GM21717 (cell line): ENCODE measurements at regions not wholly inside any gene's neighbourhood (a gene's known extent, or its start where the extent isn't known, plus 50 kb on each side); places are given as distances from the start of the nearest gene placed in this dataset.
A peak's percentile ranks its signal among the peaks of the same experiment; 100 is the strongest.
"Not testable (repeated sequence)": the region's sequence is repeated elsewhere in the genome, so short reads cannot be mapped to it uniquely, and the experiment has no call there.

Source experiments
- ATAC-seq: cut with Tn5 transposase; IDR thresholded peaks from one replicate; pipeline ENCODE4 v1.9.1; 2021; ENCODE audit warnings: mild to moderate bottlenecking, moderate library complexity; ENCODE audit not compliant: unreplicated experiment

DNA sequence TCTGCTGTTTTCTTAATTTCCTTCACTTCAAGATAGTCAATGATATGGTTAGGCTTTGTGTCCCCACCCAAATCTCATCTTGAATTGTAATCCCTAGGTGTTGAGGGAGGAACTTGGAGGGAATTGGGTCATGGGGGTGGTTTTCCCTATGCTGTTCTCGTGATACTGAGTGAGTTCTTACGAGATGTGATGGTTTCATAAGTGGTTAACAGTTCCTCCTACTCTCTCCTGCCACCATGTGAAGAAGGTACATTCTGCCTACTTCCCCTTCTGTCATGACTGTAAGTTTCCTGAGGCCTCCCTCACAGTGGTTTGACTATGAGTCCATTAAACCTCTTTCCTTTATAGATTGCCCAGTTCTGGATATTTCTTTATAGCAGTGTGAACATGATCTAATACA lies 74.0 kb upstream of the SAMSN1 start:
- no peak for ATAC-seq

DNA sequence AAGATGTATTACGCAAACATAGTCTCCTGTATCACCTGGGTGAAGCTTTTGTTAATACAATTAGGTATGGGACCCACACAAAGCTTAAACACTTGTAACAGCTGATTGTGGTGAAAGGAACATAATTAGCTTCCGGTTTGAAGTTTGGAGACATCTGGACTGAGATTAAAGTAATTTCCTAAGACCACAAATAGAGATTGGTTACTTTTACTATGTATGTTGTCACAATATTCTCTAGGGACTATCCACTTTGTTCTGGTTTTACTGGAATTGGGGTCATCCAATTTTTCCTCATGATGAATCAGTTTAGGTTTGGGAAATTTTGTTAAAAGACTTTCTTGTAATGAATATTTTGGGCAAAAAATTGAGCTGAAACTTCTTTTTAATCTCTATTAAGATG lies 71.8 kb upstream of the SAMSN1 start:
- ATAC-seq = no peak

DNA sequence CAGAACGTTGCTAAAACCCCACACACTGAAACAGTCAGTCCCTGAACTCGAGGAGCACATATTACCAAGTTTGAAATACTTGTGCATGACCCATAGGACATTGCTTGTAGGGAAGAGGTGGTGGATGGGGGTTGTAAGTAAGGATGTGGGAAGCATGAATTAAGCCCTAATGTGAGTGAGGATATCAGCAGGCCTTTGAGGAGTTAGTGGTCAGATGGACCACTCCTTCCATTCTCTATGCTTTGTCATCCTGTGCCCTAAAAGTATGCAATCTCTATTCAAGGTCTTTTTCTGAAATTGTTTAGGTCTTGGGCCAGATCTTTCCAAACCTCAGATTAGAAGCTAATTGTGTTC lies 70.9 kb upstream of the SAMSN1 start:
- ATAC-seq = no peak

DNA sequence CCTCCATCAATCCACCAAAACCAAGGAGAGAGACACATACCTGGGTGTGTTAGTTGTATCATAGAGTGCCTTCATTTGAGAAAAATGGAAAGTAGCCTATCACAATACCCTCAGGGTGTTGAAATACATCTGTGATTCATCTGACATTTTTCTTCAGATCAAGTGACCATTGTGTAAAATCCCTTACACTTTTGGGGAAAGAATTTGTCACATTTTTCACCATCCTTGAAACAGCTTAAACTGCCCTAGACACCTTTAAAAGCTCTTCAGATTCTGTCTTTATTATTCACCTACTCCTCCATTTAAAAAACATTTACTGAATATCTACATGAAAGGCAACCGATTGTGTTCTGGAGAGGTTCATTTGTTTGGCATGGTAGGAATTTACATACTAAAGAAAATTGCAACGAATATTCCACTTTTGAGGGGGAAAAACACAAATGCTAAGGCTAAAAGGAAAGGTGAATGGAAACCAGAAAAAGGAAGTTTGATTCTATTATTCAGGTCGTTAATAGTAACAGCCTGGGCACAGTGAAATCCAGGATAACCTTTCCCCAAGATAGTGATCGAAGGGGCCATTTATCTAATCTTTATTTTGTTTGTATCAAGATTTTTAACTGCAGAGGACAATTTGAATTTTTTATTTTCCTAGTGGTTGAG lies 70.4 kb upstream of the SAMSN1 start:
- ATAC-seq = no peak

DNA sequence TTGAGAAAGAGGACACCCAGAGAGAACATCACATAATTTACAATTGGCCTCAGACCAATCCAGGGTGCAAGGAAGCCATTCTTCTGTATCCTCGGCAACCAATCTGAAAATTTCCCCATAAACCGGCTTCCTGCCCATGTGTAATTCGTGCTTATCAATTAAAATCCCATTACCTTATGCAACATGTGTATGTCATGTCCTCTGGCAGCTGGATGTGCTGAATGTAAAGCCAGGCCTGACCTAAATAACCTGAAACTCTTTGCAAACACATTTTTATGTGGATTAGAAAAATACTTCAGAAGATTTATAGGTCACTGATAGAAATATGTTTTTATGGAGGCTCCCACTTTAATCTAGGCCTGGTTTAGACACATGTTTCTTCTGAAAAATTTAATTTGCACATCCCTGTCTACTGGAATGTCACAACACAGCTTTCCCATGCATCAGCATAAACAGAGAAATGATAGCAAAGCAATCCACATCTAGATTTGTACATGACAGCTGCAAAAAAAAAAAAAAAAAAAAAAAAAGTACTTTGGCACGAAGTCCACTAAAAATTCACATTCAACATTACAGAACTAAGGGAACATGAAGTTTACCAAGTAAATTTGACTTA lies 69.4 kb upstream of the SAMSN1 start:
- ATAC-seq = no peak

DNA sequence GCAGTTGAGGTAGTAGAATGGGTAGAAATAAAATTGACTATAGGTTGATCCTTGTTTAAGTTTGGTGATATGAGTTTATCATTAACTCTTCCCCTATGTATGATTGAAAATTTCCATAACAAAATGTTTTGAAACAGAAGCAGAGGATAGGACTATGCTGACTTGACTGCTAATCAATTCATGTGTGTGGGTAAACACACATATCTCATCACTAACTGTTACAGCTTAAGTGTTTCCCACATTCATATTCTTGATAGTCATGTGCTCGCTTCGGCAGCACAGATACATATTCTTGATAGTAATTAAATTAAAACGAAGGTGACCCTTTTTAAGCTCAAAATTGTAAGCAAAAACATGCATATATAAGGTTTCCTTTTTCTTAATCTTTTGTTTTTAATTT lies 68.2 kb upstream of the SAMSN1 start:
- ATAC-seq = no peak

DNA sequence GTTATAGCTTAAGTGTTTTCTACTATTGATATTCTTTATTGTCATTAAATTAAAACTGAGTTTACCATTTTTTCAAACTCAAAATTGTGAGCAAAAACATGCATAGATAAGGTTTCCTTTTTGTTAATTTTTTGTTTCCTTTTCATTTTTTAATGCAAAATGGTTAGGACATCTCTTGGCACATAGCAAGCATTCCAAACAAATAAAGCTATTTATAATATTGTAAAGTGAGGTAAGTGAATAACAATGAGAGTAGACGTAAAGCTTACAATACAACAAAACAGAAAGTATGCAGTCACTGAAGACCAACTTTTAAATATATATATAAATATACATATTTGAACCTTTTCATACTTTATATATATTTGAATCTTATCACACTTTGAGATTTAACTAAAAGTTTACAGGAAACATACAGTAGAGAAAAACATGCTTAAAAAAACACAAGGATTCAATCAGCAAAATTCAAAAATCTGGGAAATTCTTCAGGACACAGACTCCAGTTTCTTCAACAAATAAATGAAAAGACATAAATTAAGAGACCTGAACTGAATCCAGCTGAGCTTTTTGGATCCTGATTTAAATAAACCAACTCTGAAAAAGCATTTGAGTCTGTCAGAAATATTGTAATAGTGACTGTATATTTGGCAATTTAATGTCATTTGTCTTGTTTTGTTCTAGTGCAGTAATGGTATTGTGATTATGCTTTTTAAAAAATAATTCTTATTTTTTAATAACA lies 67.5 kb upstream of the SAMSN1 start:
- ATAC-seq = no peak

DNA sequence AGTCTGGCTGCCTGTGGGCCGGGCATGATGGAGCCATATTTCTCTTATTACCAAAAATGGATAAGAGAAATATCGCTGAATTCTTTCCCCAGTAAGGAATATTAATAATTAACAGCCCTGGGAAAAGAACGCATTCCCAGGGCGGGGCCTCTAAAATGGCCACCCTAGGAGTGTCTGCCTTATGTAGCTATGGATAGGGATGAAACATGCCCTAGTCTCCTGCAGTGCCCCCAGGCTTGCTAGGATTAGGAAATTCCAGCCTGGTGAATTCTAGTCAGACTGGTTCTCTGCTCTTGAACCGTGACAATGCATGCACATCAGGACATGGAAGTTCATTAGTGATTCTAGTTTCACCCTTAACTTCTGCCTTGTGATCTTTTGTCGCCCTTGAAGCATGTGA lies 64.0 kb upstream of the SAMSN1 start:
- ATAC-seq = not testable (repeated sequence)

DNA sequence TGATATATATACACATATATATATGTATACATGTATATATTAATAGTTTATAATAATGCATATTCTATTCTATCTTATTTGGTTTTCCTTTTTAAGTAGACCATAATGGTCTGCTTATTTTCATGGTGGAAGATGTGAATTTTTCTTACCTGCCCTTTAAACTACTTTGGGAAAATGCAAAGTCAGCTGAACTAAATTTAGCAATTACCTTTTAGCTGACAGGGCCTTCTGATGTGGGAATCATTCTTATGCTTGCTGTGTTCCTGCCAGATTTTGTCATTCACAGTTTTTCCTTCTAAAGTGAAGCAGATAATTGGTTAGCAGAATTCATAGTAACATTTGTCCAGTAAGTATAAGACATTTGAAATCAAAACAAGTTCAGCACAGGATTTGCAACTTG lies 63.2 kb upstream of the SAMSN1 start:
- ATAC-seq = no peak

DNA sequence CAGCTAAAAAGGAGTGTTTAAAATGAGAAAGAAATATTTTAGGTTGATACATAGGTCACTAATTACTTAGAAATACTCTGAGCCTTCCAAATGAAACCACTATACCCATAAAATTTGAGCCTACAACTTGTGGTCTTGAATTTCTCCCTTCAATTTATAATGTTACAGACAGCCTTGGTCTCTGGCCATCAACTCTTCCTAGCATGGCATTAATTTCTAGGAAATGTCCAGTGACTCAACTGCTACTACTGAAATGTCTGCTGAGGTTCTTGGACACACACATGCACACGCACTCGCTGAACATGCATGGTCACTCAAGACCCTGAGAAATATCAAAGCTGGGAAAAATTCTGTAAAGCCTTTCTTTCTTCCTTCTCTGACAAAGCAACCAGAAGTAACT lies 61.1 kb upstream of the SAMSN1 start:
- ATAC-seq = no peak

DNA sequence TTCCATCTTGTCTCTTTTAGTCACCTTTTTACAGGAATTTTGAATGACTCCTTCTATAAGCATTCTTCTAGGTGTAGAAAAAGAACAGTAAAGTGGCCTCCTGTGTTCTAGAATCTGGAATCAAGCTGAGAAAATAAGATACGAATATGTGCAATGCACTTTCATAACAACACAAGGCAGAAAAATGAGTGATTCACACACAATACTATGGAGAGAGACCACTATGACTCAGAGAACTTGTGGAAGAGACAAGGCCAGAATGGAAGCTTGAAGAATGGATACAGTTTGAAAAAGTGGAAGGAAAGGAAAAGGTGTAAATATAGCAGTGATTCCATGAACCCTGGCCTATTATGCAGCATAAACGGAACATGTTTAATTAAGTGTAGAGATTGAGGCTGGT lies 57.1 kb upstream of the SAMSN1 start:
- no peak for ATAC-seq

DNA sequence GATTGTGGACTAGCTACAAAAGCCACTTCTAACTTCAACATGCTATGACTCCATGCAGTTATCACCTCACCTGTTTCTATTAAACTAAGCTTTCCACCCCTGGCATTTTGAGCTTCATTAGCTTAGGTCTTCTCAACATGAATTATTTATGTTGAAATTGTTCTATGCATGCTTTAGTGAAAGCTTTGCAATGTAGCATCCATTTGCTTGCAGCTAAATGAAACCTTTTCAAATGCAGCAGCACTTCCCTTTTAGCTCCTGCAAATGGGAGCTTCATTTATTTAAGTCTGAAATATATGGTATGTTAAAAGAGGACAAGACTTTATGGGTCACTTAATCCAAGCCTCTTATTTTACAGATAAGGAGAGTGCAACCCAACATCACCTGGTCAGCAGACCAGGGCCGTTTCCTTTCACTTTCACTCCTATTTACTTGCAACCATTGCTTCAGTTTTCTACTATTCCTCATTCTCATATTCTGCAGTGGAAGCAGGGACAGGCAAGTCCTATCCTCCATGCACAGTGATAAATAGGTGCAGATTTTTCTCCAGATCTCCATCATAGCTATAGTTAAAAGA lies 56.4 kb upstream of the SAMSN1 start:
- peak; percentile 69 for ATAC-seq

DNA sequence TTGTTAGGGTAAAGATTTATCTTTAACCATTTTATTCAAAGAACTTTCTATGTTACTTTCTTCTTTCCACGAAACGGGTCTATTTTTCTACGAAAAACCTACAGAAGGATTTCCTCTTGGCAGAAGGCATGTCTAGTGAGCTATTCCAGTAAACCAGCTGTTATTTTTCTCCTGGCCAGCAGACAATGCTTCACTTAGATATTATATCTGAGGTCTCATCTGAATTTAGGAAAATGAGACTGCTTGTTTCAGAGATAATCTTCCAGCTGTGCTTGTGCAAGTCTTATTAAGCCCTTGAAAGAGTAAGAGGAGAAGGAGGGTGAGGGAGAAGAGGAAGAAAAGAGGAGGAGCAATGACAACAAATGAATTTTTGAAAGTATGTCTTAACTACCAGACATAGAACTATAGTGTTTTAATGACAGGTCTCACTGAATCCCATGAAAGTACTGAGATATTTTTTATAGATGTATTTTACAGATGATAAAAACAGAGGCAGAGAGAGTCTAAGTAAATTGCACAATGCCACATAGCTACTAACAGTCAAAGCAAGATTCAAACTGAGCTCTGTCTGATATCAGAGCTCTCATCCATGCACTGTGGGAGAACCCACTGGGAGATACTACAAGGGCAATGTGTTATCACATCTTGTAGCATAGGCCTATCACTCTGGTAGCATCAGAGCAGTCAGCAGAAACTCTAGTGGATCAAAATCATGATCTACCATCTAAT lies 54.6 kb upstream of the SAMSN1 start:
- no peak for ATAC-seq

DNA sequence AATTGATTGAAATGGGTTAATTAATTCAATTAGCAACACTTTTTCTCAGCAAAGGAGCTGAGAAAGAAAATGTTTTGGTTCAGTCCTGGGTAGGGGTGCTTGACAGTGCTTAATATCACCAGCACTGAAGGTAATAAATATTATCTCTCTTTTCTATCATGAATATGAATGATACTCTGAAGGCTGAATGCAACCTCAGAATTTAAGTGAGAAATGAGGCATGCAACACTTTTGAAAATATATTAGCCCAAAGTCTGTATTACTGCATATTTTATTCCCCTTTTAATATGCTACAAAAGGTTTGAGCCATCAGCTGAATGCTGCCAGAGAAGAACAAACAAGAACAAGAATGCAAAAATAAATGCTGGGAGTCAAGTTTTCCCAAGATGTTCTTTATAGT lies 52.0 kb upstream of the SAMSN1 start:
- no peak for ATAC-seq
